HG02678 (cell line): ENCODE measurements at regions not wholly inside any gene's neighbourhood (a gene's known extent, or its start where the extent isn't known, plus 50 kb on each side); places are given as distances from the start of the nearest gene placed in this dataset.
"Not testable (repeated sequence)": the region's sequence is repeated elsewhere in the genome, so short reads cannot be mapped to it uniquely, and the experiment has no call there.

Experiments
- ATAC-seq: cut with Tn5 transposase; IDR thresholded peaks from one replicate; pipeline ENCODE4 v1.9.1; 2021; ENCODE audit warnings: mild to moderate bottlenecking, moderate library complexity; ENCODE audit not compliant: unreplicated experiment

DNA sequence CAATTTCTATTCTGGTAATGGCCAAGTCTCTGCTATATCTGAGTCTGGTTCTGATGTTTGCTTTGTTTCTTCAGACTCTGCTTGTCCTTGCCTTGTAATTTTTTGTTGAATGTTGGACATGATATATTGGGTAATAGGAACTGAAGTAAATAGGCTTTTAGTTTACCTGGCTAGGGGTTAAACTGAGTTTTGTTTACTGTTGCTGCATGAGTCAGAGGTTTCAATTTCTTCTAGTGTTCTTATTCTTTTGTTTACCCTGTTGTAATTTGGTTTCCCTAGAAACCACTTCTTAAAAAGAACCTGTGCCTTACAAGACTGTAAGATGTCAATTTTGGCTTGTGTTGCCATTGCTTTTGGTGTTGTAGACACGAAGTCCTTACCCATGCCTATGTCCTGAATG, 285.0 kb upstream of the KCNH7 start:
- no peak for ATAC-seq

DNA sequence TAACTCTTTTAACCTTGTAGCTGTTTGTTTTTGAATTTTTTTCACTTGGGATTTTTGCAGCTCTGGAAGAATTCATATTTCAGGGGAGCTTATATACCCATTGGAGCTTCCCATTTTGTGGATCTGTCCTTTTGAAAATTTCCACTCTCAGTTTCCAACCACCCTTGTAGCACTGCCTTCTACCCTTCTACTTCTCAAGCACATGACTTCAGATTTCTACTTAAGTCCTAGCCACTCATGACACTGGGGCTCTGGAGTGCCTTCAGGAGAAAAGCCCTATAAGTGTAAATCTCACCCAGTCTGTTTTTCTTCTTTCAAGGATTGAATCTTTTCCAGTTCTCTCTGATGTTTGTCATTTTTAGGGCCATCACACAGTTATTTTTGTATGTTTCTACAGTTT, 283.7 kb upstream of the KCNH7 start:
- ATAC-seq = no peak

DNA sequence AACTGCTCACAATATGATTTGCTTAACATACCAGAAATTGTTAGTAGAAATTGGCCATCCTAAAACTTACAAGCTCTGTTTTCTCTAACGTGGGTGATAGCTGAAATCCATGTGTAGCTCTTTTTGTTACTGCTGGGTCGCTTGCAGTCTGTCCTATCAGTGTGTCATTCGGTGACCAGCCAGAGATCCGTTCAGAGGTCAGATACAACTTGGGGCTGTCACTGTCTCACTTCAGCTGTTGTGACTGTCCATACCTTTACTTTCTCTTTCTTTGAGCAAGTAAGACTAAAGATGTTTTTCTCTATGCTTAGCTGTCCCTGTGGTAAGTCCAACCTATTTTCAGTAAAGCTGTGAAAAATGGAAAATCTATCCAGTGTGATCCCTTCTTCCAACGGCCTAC, 282.9 kb upstream of the KCNH7 start:
- ATAC-seq = no peak

DNA sequence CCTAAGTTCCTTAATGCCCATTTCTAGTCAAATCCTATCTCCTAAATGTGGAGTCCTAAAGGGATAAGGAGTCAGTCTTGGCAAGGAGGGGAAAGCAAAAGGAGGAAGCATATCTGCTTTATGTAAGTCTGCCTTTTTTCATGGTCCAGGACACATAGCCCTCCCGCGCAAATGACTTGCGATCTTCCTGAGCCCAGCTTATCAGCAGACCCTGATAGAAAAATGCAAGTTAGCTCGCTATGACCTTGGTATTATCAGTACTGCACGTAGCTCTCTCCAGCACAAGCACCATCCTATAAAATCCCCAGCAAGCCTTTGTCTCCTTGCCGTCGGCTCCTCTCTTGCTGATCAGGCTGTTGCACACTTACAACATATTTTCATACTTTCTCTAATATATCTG, 281.4 kb upstream of the KCNH7 start:
- ATAC-seq = no peak

DNA sequence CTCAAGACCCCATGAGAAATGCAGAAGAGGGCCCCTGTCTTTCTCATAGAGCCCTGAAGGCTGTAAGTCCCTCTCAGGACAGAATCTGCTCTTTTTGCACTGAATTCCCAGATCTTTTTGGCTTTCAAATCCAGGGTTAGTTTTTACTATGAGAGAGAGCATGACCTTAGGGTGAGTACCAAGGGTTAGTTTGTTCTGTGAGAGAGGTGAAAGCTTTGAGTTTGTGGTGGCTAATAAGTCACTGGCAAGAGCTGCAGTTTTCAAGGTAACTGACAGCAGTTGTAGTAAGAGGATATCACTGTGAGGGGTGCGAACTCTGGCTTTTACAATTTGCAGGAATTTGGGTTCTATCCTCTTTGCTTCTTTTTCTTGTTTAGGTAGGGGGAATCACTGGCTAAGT, 248.4 kb upstream of the KCNH7 start:
- ATAC-seq = no peak

DNA sequence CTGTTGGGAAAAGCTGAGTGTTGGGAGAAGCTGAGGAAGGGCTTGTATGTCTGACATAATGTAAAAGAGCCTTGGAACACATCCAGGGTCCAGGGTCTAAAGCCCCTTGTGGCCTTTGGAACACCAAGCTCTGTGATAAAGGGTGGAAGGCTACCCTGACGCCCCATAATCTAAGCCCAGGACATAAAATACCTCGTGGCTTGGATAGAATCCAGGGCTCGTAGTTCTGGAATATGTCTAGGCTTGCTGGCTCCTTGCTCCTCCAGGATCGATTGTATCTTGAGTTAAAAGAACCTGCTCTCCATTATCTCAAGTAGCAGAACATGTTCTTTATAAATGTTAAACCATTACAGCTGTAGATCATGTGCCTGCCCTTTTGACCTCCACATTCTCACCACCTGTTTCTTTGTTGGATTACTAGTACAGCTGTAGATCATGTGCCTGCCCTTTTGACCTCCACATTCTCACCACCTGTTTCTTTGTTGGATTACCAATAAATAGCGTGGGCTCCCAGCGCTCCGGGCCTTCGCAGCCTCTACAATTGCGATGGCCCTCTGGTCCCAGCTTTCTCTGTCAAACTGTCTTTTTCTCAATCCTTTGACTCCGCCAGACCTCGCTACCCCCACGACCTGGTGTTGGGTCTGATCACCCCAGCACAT, 246.9 kb upstream of the KCNH7 start:
- ATAC-seq = not testable (repeated sequence)

DNA sequence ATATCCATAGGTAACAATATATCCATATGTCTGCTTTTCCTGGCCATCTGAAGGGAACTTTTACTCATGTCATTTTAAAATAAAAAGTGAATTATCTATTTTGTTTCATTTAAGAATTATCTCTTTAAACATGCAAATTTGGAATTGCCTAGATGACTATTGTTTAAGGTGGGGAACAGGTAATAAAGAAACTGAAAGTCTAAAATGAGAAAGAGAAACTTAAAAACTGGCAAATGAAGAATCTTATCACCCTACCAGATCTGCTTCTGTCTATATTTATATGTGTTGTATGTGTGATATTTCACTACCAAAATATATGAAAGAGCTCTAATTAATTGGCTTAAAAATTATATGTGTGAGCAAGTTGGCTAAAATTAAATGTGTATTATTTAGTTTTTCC, 243.2 kb upstream of the KCNH7 start:
- ATAC-seq = peak; percentile 43

DNA sequence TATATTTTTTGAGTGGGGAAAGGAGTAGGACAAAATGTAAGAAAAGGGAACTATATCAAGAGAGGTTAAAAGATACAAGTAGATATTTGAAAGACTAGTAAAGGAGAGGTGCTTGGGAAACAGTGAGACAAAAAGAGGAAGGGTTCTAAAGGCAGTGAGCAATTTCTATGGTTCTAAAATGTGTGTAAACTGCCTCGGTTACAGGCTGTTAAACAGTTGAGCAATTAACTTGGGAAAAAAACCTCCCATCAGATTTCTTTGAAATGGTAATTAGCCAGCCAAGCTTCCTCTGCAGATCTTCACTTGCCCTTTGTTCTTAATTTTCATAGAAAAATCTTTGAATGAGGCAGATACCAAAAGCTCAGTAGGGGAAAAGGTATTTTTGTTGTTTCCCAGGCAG, 238.7 kb upstream of the KCNH7 start:
- no peak for ATAC-seq

DNA sequence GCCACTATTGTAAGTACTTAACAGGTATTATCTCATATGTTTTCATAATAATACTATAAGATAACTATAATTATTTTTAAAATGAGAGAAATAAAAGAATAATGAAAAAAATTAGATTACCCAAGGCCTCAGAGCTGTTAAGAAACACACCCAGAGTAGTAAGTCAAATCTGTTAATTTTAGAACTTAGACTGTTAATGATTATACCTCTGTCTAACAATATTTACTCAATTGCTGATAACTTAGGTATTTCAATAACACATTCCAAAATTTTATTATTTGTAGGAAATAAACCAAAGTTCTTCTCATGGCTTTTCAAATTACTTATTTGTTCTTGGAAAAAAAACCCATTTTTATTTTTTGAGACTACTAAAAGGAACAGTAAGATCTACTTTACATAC, 227.5 kb upstream of the KCNH7 start:
- ATAC-seq = no peak

DNA sequence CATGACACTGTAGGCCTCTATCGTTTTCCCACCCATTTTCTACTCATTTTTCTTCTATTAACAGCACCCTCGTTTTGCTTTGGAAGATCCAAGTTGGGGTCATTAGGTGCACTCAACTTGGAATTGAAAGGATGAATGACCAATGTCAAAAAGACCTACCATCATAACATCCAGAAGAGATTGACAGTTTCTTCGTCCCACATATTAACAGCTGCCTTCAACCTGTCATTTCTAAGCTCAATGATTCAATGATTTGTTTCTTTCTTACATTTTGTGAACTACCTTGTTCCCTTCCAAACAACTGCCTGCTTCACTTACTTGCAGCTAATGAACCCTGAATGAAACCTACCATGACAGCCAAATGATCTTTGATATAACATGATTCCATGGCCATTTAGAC, 224.0 kb upstream of the KCNH7 start:
- ATAC-seq = no peak

DNA sequence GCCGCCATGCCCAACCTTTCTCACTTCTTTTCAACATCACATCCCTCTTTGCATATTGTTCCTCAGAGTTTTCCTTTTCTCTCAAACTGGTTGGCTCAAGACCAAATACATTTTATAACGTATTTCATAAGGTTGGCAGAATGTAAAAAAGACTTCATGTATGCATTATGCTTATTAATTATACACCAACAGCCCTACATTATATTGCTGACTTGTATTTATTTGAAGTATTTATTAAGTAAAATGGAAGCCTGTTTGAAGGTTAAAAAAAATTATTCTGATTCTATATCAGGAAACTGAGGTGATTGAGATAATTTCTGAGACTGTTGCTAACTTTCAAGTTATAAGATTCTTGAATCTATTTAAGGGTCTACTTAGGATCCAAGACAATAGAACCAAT, 208.0 kb upstream of the KCNH7 start:
- ATAC-seq = no peak

DNA sequence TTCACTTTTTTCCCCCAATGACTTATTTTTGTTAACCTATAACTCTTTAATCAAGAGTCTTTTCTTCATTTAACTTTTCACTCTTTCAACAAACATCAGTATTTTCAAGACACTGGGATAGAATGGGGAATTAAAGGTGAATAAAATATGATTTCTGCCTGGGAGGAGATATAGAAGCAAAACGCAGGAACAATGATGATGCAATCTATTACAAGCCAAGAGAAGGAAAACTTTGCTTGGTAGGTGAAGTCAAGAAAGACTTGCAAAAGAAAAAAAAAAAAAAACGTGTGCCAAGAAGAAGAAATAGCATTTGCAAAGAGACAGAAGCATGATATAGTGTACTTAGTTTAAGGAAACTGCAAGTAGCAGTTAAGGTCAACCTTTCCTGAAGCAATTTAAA, 207.3 kb upstream of the KCNH7 start:
- ATAC-seq = no peak

DNA sequence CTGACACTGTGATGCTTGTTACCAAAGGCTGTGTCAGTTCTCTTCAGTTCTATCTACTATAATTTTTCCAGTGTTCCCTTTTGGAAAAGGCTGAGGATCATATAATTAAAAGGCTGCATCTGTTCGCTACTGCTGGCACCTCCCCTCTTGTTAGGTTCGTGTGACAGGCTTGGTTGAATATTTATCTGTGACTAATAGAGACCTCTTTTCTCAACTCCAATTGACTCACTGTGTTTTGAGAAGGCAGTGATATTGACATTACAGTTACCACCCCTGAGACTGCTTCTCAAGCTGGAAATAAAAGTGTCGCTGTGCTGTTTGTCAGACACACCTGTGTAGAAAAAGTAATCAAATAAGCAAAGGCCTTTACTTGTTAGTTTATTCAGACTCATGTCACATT, 205.5 kb upstream of the KCNH7 start:
- no peak for ATAC-seq

DNA sequence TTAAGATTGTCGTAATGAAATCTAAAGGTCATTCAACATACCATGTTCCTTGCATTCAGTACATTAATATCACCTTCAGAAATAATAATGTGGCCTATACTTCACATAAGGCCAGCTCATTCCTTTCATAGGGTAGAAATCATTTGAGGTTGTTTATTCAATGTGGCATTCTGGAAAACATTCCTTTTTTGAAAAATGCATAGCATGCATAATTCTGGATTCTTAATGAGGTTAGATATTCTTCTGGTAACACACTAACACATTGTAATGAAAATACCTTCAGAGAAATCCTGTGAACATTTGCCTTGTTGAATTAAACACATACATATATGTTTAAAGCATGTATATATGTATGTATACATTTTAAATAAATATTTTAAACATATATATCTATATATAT, 204.6 kb upstream of the KCNH7 start:
- ATAC-seq = no peak

DNA sequence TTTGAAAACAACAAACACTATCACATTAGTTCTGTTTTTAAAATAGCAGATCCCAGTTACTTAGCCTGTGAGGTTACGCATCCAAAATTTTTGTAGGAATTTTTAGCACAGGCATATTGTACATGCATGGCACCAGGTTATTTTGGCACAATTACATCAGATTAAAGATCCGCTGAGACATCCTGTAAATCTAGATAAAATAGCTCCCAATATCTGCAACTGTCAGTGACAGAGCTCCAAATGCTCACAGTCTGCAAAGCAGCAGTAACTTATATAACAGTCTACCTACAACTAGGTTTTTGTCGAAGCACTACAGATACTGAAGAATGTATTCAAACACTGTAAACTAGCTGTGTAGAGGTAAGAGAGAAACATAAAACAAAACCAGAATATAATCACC, 200.7 kb upstream of the KCNH7 start:
- ATAC-seq = no peak

DNA sequence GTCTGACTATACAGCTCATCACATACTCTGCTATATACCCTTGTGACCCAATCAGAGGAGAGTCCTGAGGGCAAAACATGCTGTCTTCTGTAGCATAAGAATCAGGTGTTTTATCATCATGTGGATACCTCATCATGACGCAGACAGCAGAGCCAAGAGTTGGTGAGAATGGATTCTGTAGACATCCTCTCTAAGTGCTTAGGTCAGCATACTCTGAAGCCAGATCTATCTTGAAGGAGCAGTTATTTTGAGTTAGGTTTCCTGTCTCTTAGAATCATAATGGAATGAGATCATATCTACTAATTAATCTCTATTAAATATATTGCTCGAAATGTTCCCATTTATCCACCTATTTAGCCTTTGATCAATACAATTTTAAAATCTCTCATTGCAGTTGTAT, 190.2 kb upstream of the KCNH7 start:
- no peak for ATAC-seq

DNA sequence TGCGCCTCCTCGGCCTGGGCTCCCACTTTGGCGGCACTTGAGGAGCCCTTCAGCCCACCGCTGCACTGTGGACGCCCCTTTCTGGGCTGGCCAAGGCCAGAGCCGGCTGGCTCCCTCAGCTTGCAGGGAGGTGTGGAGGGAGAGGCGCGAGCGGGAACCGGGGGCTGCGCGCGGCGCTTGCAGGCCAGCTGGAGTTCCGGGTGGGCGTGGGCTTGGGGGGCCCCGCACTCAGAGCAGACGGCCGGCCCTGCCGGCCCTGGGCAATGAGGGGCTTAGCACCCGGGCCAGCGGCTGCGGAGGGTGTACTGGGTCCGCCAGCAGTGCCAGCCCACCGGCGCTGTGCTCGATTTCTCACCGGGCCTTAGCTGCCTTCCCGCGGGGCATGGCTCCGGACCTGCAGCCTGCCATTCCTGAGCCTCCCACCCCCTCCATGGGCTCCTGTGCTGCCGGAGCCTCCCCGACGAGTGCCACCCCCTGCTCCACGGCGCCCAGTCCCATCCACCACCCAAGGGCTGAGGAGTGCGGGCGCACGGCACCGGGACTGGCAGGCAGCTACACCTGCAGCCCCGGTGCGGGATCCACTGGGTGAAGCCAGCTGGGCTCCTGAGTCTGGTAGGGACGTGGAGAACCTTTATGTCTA, 187.7 kb upstream of the KCNH7 start:
- ATAC-seq = not testable (repeated sequence)

DNA sequence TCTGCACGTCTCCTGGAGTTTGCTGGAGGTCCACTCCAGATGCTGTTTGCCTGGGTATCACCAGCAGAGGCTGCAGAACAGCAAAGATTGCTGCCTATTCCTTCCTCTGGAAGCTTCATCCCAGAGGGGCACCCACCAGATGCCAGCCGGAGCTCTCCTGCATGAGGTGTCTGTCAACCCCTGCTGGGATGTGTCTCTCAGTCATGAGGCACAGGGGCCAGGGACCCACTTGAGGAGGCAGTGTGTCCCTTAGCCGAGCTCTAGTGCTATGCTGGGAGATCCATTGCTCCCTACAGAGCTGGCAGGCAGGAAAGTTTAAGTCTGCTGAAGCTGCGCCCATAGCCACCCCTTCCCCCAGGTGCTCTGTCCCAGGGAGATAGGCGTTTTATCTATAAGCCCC, 178.3 kb upstream of the KCNH7 start:
- not testable (repeated sequence) for ATAC-seq

DNA sequence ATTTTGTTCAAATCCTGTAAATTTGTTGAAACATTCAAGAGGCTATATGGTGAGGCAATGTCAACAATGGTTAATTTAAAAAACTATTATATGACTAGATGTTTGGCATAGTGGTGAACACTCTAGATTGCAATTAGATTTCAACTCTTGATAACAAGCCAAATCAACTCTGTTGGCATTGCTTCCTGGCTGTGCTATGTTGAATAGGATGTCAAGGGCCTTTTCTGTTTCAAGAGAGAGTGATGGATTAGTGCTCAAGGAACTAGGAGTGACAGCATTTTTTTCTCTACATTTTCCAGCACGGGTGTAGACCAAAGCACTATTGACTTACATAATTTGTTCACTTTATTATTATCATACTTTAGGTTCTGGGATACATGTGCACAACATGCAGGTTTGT, 172.4 kb upstream of the KCNH7 start:
- no peak for ATAC-seq

DNA sequence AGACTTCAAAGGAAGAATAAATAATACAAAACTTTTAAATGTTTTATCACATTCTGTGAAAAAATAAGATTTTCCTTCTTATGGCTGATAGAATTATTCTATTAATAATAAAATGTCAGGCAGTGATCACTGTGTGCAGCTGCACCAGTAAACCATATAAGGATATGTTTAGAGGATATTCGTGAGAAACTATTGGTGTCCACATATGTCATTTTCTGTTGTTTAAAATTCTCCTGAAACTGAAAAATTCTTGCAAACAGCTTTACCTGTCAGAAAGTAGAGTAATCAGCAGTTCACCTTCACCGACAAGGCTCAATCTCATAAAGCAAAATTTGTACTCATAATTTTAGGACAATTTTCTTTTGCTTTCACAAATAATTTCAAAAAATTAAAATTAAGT, 170.1 kb upstream of the KCNH7 start:
- ATAC-seq = no peak

DNA sequence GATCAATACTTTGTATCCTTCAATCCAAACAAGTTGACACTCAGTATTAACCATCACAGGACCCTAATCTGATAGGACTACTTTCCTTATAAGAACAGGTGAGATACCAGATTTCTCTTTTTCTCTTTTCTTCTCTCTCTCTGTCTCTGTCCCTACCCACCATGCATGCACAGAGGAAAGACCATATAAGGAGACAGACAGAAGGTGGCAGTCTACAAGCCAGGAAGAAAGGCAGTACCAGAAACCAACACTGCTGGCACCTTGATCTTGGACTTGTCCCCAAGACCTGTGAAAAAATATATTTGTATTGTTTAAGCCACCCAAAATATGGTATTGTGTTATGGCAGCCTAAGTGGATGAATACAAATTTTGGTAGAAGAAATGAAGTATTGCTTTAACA, 156.2 kb upstream of the KCNH7 start:
- no peak for ATAC-seq

DNA sequence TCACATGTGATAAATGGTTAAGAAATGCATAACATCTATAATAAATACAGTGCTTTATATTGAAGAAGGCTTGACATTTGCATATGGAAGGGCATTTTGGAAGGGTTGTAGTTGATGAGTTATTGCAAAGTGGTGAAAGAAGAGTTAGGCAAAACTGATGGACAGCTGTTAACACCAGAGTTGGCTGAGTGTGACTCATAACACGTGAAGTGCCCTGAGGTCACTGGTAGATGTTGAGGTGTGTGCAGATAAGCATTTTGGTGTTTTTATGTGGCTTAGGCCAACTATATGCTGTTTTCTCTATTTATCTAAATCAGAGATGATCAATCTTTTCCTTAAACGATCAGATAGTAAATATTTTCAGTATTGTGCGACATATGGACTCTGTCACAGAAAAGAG, 154.3 kb upstream of the KCNH7 start:
- ATAC-seq = no peak

DNA sequence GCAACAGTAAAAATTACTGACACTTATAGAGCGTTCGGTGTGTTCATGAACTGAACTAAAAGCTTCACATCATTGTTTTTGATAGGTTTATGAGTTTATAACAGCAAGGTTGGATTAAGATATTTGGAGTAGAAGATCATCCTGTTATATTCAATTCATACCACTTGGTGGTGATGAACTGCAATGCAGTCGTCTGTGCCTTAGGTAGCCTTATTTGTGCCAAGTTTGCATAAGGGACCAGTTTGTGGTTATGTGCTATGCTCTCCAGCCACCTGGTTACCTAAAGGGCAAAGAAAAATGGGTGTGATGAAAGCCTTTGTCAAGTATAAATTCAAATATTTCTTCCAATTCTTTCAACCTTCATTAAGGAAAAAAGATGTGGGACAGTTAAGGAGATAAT, 150.9 kb upstream of the KCNH7 start:
- ATAC-seq = no peak
